Lower leg skin (tissue), 4 donors: ENCODE measurements at regions not wholly inside any gene's neighbourhood (a gene's known extent, or its start where the extent isn't known, plus 50 kb on each side); places are given as distances from the start of the nearest gene placed in this dataset.
A peak's percentile ranks its signal among the peaks of the same experiment; 100 is the strongest.

ENCODE experiments used
- DNase-seq, 2 donors: peaks; one replicate each; pipeline ENCODE4 v3.0.0-alpha.2; 2019; ENCODE audit warnings: low spot score in 2 of 2
- H3K4me3 ChIP-seq: fragments of 200-600 bp; sonication (generic); 2 replicates; pipeline ENCODE4 v1.5.1; 2017; ENCODE audit warnings: mild to moderate bottlenecking, low read depth; ENCODE audit not compliant: poor library complexity, severe bottlenecking
- POLR2A ChIP-seq, 2 donors: fragments of 450-650 bp; IDR thresholded peaks; one replicate each; pipeline ENCODE4 v1.6.1; 2016 to 2017; ENCODE audit warnings: antibody characterized with exemption in 2 of 2, mild to moderate bottlenecking in 1 of 2, moderate library complexity in 1 of 2
- WGBS, 2 donors: methylation state at CpG; one replicate each; pipeline ENCODE4 v1.1.5; 2018; 5-methylcytosine and 5-hydroxymethylcytosine counted together
- intact Hi-C: fragments of 100-400 bp; cut with DNase I; formaldehyde crosslinking; loops from one replicate; pipeline ENCODE4 v1.15.0; 2023; ENCODE audit warnings: low total_unique reads
- TF ChIP-seq, protein P1 (sequence below), 3 donors: fragments of 450-650 bp; IDR thresholded peaks; one replicate each; pipeline ENCODE4 v1.5.1; 2016; ENCODE audit warnings: antibody characterized with exemption in 3 of 3, mild to moderate bottlenecking in 3 of 3, moderate library complexity in 2 of 3

DNA sequence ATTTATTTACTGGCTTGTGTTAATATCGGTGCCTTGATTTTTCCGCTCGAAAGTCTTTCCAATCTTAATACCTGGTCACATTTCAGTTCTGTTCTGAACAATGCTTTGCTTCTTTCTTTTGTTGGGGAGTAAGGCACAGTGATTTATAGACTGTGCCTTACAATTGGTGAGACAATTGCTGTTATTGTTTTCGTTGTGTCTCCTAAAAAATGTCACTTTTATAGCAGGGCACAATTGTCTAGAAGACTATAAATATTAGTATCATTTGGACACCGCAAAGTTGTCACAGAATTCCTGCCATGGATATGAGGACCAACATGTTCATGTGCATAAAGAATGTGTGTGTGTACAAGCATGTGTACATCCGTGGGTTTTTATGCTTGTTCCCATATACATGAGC, 231.9 kb downstream of the INSIG2 start:
- no peak for TF ChIP-seq POLR2A (IDR thresholded peaks at IDR 0.05)
- TF ChIP-seq, protein P1, sequence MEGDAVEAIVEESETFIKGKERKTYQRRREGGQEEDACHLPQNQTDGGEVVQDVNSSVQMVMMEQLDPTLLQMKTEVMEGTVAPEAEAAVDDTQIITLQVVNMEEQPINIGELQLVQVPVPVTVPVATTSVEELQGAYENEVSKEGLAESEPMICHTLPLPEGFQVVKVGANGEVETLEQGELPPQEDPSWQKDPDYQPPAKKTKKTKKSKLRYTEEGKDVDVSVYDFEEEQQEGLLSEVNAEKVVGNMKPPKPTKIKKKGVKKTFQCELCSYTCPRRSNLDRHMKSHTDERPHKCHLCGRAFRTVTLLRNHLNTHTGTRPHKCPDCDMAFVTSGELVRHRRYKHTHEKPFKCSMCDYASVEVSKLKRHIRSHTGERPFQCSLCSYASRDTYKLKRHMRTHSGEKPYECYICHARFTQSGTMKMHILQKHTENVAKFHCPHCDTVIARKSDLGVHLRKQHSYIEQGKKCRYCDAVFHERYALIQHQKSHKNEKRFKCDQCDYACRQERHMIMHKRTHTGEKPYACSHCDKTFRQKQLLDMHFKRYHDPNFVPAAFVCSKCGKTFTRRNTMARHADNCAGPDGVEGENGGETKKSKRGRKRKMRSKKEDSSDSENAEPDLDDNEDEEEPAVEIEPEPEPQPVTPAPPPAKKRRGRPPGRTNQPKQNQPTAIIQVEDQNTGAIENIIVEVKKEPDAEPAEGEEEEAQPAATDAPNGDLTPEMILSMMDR (IDR thresholded peaks at IDR 0.05), result no peak
- intact Hi-C loops, result no loop called here

DNA sequence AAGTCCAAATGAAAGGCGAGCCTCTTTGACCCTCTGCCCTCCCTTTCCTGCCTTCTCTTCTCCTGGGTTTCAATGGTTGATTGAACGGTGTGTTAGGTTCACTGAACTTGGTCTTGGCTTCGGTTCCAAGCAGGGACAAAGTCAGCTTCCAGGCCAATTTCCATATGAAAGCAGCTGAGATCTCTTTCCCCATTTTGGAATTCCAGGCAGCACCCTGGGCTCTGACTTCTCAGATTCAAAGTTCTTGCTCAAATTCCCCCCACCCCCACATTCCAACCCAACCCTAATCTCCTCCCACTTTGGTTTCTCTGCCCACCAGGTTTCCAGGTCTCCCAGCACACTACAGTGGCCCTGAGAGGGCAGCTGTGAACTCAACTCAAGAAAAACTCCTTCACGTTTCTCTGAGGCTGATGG, 231.0 kb downstream of the INSIG2 start:
- TF ChIP-seq, protein P1 (IDR thresholded peaks at IDR 0.05), result no peak
- TF ChIP-seq POLR2A (IDR thresholded peaks at IDR 0.05), result no peak
- 32 to 43% methylated on average over 4 of the region's 4 CpGs for WGBS, 2 donors
- H3K4me3 ChIP-seq, result no peak overlapping the region
- no peak for DNase-seq
- intact Hi-C loops, result no loop called here

More for the DNA sequence above, 231.9 kb downstream of the INSIG2 start:
- DNase-seq, result no peak
- WGBS, 2 donors, result 65 to 76% methylated on average over 6 of the region's 6 CpGs
- H3K4me3 ChIP-seq, result no peak overlapping the region

DNA sequence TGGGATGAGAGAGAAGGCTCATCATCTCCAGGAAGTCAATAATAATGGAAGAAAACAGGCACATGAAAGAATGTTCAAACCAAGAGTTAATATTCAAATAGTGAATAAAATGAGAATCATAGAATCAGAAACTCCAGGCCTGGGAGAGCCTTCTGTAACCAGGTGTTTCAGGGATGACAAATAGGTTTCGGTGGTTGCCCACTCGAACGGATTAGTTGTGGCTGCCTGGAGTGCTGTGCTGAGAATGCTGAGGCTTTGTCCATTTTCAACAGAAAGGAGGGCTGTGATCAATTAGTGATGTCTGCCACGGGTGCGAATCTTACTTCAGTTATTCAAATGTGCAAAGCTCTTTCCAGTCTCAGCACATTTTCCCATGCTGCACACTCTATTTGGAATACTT, 227.3 kb downstream of the INSIG2 start:
- no peak for DNase-seq
- intact Hi-C loops, result no loop called here
- TF ChIP-seq POLR2A (IDR thresholded peaks at IDR 0.05), result no peak
- TF ChIP-seq, protein P1 (IDR thresholded peaks at IDR 0.05), result no peak
- no peak overlapping the region for H3K4me3 ChIP-seq
- 84 to 93% methylated on average over 5 of the region's 5 CpGs for WGBS, 2 donors

DNA sequence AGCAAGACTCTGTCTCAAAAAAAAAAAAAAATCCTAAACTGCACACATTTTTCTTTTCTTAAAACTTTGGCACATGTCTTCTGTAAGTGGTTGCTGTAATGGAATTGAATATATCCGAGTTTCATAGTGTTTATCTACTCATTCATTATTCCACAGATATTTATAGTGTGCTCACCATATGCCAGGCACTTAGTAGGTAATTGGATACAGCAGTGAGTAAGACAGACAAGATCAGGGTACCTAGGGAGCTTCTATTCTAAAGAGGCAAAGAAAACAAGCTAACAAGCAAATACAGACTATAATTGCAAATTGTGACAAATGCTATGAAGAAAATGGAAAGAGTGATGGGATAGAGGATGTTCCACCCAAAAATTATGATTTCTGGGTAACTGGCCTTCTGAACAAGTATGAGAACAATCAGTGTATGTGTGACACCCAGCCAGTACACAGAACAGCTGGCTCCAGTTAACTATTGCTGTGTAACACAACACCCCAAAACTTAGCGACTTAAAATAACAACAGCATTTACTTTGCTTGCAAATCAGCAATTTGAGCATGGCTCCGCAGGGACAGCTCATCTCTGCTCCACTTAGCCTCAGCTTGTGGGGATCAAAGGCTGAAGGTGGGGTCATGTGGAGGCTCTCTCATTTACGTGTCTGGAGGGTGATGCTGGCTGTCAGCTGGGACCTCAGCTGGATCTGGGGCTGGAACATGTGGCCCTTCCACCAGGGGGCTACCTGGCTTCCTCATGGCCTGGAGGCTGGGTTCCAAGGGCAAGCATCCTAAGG, 224.9 kb downstream of the INSIG2 start:
- H3K4me3 ChIP-seq, result no peak overlapping the region
- DNase-seq, result no peak
- TF ChIP-seq POLR2A (IDR thresholded peaks at IDR 0.05), result no peak
- TF ChIP-seq, protein P1 (IDR thresholded peaks at IDR 0.05), result no peak
- 37 to 46% methylated on average over 4 of the region's 4 CpGs for WGBS, 2 donors
- intact Hi-C loops, result no loop called here

DNA sequence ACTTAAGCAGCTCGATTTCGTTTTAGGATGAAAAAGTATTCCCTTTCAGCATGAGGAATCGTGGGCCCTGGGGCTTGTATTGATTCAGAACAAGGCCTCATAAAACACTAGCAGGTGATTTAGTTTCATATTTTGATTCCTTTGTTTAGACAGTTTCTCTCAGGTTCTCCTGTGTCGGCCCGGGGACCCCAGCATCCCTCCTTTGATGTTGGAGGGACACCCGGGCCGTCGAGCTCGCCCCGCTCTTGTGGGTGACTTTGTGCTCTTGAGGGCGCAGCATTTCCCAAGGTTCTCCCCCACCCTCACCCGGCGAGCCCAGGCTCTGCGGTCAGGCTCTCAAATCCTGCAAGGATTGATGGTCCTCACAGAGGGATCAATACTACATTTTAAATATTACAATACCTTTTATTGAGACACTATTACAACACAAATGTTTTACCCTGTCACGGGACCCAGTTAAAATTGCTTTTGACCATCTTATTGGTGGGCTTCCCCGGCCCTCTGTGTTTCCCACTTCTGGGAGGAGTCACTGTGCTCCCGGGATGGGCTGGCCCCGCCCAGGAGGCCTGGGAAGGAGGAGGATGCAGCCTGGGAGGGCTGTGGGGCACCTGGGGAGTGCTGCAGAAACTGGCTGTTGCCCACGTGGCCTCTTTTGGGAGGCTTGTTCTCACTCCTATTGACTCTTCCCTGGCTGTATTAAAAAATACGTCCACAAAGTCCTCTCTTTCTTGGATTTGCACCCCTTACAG, 222.6 kb downstream of the INSIG2 start:
- H3K4me3 ChIP-seq, result peak overlapping the region; percentile 51
- no peak for TF ChIP-seq POLR2A (IDR thresholded peaks at IDR 0.05)
- TF ChIP-seq, protein P1 (IDR thresholded peaks at IDR 0.05), result no peak
- 18 to 29% methylated on average over 20 of the region's 20 CpGs for WGBS, 2 donors
- DNase-seq, result no peak
- intact Hi-C loops, result no loop called here
